ENCODE measurements at regions not wholly inside any gene's neighbourhood (a gene's known extent, or its start where the extent isn't known, plus 50 kb on each side); places are given as distances from the start of the nearest gene placed in this dataset.

DNA sequence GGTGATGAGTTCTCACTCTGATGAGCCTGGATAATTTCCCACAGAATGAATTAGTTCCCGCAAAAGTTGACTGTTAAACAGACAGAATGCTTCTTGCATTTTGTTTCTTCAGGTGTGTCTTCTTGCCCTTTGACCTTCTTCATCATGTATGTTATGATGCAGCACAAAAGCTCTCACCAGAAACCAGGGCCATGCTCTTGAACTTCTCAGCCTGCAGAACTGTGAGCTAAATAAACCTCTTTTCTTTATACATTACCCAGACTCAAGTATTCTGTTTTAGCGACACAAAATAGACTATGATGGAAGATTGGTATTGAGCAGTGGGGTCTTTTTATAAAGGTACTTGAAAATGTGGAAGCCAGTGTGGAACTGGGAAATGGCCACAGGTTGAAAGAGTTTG is 95.2 kb upstream of the TNS3 start:
- TF ChIP-seq, protein P1, sequence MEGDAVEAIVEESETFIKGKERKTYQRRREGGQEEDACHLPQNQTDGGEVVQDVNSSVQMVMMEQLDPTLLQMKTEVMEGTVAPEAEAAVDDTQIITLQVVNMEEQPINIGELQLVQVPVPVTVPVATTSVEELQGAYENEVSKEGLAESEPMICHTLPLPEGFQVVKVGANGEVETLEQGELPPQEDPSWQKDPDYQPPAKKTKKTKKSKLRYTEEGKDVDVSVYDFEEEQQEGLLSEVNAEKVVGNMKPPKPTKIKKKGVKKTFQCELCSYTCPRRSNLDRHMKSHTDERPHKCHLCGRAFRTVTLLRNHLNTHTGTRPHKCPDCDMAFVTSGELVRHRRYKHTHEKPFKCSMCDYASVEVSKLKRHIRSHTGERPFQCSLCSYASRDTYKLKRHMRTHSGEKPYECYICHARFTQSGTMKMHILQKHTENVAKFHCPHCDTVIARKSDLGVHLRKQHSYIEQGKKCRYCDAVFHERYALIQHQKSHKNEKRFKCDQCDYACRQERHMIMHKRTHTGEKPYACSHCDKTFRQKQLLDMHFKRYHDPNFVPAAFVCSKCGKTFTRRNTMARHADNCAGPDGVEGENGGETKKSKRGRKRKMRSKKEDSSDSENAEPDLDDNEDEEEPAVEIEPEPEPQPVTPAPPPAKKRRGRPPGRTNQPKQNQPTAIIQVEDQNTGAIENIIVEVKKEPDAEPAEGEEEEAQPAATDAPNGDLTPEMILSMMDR (IDR thresholded peaks at IDR 0.05) = no peak
- TF ChIP-seq POLR2A (IDR thresholded peaks at IDR 0.05) (no peak), EP300 (IDR thresholded peaks at IDR 0.05) (no peak)
